Neural cell (in vitro differentiated cells): ENCODE measurements at regions not wholly inside any gene's neighbourhood (a gene's known extent, or its start where the extent isn't known, plus 50 kb on each side); places are given as distances from the start of the nearest gene placed in this dataset.

Experiments
- CTCF ChIP-seq: fragments of 450-650 bp; IDR thresholded peaks from 2 replicates; pipeline ENCODE4 v1.5.1; 2014; ENCODE audit warnings: antibody characterized with exemption, mild to moderate bottlenecking, moderate library complexity; ENCODE audit not compliant: poor library complexity, severe bottlenecking
- EP300 ChIP-seq: fragments of 450-650 bp; conservative IDR thresholded peaks from 2 replicates; pipeline ENCODE4 v1.6.1; 2014; ENCODE audit warnings: antibody characterized with exemption, mild to moderate bottlenecking, moderate library complexity; ENCODE audit not compliant: poor library complexity, severe bottlenecking
- EZH2 ChIP-seq: fragments of 200-600, 300-800 bp; shearing (Covaris generic), sonication (generic); IDR thresholded peaks from 2 replicates; pipeline ENCODE4 v1.6.1; 2014; ENCODE audit warnings: antibody characterized with exemption, low read length, borderline replicate concordance, mild to moderate bottlenecking; ENCODE audit not compliant: insufficient read depth, poor library complexity, severe bottlenecking
- MXI1 ChIP-seq: fragments of 450-650 bp; conservative IDR thresholded peaks from 2 replicates; pipeline ENCODE4 v1.6.1; 2014; ENCODE audit warnings: antibody characterized with exemption, mild to moderate bottlenecking; ENCODE audit not compliant: poor library complexity, severe bottlenecking
- POLR2AphosphoS5 ChIP-seq: IDR thresholded peaks from 2 replicates; pipeline ENCODE4 v1.6.1; 2012
- RAD21 ChIP-seq: fragments of 450-650 bp; conservative IDR thresholded peaks from 2 replicates; pipeline ENCODE4 v1.6.1; 2014; ENCODE audit warnings: antibody characterized with exemption, mild to moderate bottlenecking, moderate library complexity
- SMC3 ChIP-seq: fragments of 450-650 bp; conservative IDR thresholded peaks from 2 replicates; pipeline ENCODE4 v1.6.1; 2014; ENCODE audit warnings: antibody characterized with exemption, mild to moderate bottlenecking, moderate library complexity; ENCODE audit not compliant: poor library complexity

DNA sequence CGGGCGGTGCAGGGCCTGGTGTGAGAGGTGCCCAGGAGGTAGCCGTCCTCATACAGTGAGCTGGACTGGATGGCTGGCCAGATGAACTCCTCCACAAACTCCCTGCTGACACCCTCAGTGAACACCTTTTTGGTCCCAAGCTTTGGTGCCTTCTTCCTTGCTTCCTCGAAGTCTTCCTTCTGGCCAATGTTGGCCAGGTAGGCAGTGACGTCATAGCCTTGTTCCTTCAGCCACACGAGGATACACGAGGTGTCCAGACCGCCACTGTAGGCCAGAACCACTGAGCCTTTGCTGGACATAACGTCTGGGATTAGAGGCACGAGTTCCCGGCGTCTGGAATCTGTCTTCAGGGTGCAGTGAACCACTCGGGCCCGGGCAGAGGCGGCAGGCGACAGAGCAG lies 206.8 kb upstream of the SP4 start:
- TF ChIP-seq CTCF (no peak), MXI1 (no peak), SMC3 (no peak), EZH2 (no peak), RAD21 (no peak), EP300 (no peak), POLR2AphosphoS5 (no peak)
